Upper lobe of left lung (tissue), 4 donors: ENCODE measurements at regions not wholly inside any gene's neighbourhood (a gene's known extent, or its start where the extent isn't known, plus 50 kb on each side); places are given as distances from the start of the nearest gene placed in this dataset.
"Not testable (repeated sequence)": the region's sequence is repeated elsewhere in the genome, so short reads cannot be mapped to it uniquely, and the experiment has no call there.

Source experiments
- CTCF ChIP-seq, 6 experiments: fragments of 450-650 bp in 4 of 6; fragments of 200-600 bp in 2 of 6; sonication (generic) in 2 of 6; IDR thresholded peaks; one replicate each; pipeline ENCODE4 v1.5.1; 2016 to 2019; ENCODE audit warnings: antibody characterized with exemption in 6 of 6
- EP300 ChIP-seq, 4 donors: sonication (generic); formaldehyde crosslinking; IDR thresholded peaks; one replicate each; pipeline ENCODE4 v1.5.1; 2017; ENCODE audit warnings: antibody characterized with exemption in 4 of 4, control low read depth in 2 of 4
- POLR2A ChIP-seq, 4 donors: fragments of 450-650 bp; IDR thresholded peaks; one replicate each; pipeline ENCODE4 v1.5.1; 2016 to 2017; ENCODE audit warnings: antibody characterized with exemption in 4 of 4, mild to moderate bottlenecking in 2 of 4

GRCh38 chr4:22601638-22602037 is 85.8 kb upstream of the ADGRA3 start:
- not testable (repeated sequence) for TF ChIP-seq POLR2A, CTCF, EP300 (IDR thresholded peaks at IDR 0.05)
